Type B pancreatic cell (in vitro differentiated cells): ENCODE measurements at regions not wholly inside any gene's neighbourhood (a gene's known extent, or its start where the extent isn't known, plus 50 kb on each side); places are given as distances from the start of the nearest gene placed in this dataset.

Experiments
- DNase-seq: peaks from one replicate; pipeline ENCODE4 v3.0.0; 2021; ENCODE audit warnings: mixed read lengths; ENCODE audit not compliant: unreplicated experiment; ENCODE audit errors: extremely low spot score
- H3K27ac Mint-ChIP-seq: 2 replicates; pipeline ENCODE4 v1.8.0; 2021; ENCODE audit warnings: mild to moderate bottlenecking, mixed read lengths
- H3K27me3 Mint-ChIP-seq: 2 replicates; pipeline ENCODE4 v1.8.0; 2021; ENCODE audit warnings: mixed read lengths
- H3K36me3 Mint-ChIP-seq: 2 replicates; pipeline ENCODE4 v1.8.0; 2021; ENCODE audit warnings: mixed read lengths
- H3K4me1 Mint-ChIP-seq: one replicate; pipeline ENCODE4 v1.8.0; 2021; ENCODE audit warnings: mixed read lengths; ENCODE audit not compliant: unreplicated experiment
- H3K4me3 Mint-ChIP-seq: 2 replicates; pipeline ENCODE4 v1.8.0; 2021; ENCODE audit warnings: mild to moderate bottlenecking, mixed read lengths
- H3K9me3 Mint-ChIP-seq: 2 replicates; pipeline ENCODE4 v1.8.0; 2021; ENCODE audit warnings: mixed read lengths
- TF ChIP-seq, protein P1 (sequence below): fragments of 200-600 bp; sonication (generic); conservative IDR thresholded peaks from 2 replicates; pipeline ENCODE4 v1.5.0; 2021; ENCODE audit warnings: antibody characterized with exemption, mild to moderate bottlenecking

DNA sequence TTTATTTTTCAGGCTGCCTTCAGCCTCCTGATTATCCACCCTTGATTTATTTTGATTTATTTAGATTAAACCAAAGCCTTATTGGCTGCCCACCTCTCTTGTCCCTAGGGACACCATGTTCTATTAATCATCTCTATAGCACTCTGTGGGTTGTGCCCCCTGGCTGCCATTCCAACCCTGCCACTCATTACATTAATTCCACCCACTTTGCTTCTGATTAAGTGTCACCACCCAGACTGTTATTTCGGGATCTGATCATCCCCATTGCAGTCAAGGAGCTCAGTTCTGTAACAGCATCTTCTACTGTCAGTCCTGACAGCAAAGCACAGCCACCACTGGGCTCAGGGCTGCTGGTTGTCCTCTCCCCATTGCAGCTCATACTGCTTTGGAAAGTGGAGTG is 175.1 kb upstream of the DDX18 start:
- Mint-ChIP-seq H3K27ac (no peak overlapping the region), H3K36me3 (no peaks in the 10 kb centered on the region), H3K27me3 (peaks cover 4% of the 10 kb centered on the region), H3K4me1 (no peaks in the 10 kb centered on the region), H3K4me3 (no peak overlapping the region), H3K9me3 (peaks cover 6% of the 10 kb centered on the region)
- TF ChIP-seq, protein P1, sequence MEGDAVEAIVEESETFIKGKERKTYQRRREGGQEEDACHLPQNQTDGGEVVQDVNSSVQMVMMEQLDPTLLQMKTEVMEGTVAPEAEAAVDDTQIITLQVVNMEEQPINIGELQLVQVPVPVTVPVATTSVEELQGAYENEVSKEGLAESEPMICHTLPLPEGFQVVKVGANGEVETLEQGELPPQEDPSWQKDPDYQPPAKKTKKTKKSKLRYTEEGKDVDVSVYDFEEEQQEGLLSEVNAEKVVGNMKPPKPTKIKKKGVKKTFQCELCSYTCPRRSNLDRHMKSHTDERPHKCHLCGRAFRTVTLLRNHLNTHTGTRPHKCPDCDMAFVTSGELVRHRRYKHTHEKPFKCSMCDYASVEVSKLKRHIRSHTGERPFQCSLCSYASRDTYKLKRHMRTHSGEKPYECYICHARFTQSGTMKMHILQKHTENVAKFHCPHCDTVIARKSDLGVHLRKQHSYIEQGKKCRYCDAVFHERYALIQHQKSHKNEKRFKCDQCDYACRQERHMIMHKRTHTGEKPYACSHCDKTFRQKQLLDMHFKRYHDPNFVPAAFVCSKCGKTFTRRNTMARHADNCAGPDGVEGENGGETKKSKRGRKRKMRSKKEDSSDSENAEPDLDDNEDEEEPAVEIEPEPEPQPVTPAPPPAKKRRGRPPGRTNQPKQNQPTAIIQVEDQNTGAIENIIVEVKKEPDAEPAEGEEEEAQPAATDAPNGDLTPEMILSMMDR, result no peak
- DNase-seq, result no peak

DNA sequence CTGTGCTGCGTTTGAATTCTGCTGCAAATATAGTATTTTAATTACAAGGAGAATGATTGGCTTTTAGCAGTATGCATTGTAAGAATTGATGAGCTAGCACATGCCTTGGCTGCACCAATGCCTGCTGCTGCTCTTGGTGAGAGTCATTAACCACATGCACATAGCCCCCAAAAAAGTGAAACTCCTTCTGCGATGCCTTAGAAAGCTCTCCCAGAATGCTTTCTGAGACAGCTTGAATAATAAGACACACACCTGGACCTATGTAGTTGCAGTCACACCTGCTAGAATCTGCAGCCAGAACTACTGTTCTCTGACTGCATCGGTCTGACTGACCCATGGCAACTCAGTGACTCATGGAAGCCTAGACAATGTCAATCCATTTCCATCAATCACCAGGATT is 170.1 kb upstream of the DDX18 start:
- no peaks in the 10 kb centered on the region for H3K36me3 Mint-ChIP-seq
- no peaks in the 10 kb centered on the region for H3K9me3 Mint-ChIP-seq
- no peak for DNase-seq
- peaks cover 4% of the 10 kb centered on the region for H3K27me3 Mint-ChIP-seq
- no peak overlapping the region for H3K27ac Mint-ChIP-seq
- no peaks in the 10 kb centered on the region for H3K4me1 Mint-ChIP-seq
- H3K4me3 Mint-ChIP-seq, result no peak overlapping the region
- TF ChIP-seq, protein P1, result no peak

DNA sequence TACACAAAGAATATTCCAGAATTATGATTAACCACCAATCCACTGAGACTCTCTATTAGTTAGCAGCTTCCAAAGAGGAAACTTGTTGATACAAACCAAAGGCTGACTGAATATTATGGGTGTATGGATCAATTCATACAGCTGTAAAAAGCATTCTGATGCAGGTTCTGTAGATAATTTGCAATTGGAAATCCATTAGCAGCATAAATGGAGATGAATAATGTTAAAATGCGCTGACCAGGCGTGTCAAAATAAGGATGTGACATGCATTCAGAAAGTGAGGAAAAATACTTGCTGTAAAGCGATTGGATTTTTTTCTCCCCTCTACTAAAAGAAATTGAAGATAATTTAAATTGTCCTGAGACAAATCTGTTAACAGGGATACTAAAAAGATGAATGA is 169.0 kb upstream of the DDX18 start:
- Mint-ChIP-seq H3K36me3 (no peaks in the 10 kb centered on the region), H3K4me3 (no peak overlapping the region)

DNA sequence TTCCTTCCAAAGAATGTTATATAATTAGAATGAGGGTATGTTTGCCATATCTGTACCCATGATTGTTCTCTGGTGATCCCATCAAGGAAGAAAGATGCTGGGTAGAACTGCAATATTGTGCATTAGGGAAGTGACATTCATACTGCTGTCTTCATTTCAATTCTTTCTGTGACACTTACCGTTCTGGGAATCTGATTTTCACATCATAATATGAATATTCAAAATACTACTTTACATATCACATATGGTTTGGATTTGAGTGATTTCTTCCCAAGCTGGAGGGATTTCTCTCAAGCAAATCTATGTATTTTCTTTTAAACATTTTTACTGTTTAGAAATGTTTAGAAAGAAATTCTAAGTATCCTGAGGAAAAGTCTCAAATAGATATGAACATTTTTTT is 168.4 kb upstream of the DDX18 start:
- no peak overlapping the region for H3K27ac Mint-ChIP-seq
- H3K9me3 Mint-ChIP-seq, result no peaks in the 10 kb centered on the region
- no peak for DNase-seq
- no peaks in the 10 kb centered on the region for H3K4me1 Mint-ChIP-seq
- TF ChIP-seq, protein P1, result no peak
- peaks cover 4% of the 10 kb centered on the region for H3K27me3 Mint-ChIP-seq
- no peak overlapping the region for H3K4me3 Mint-ChIP-seq
- H3K36me3 Mint-ChIP-seq, result no peaks in the 10 kb centered on the region

More for the DNA sequence above, 169.0 kb upstream of the DDX18 start:
- DNase-seq, result no peak
- no peak overlapping the region for H3K27ac Mint-ChIP-seq
- H3K4me1 Mint-ChIP-seq, result no peaks in the 10 kb centered on the region
- no peaks in the 10 kb centered on the region for H3K9me3 Mint-ChIP-seq
- TF ChIP-seq, protein P1, result no peak
- H3K27me3 Mint-ChIP-seq, result peaks cover 4% of the 10 kb centered on the region

DNA sequence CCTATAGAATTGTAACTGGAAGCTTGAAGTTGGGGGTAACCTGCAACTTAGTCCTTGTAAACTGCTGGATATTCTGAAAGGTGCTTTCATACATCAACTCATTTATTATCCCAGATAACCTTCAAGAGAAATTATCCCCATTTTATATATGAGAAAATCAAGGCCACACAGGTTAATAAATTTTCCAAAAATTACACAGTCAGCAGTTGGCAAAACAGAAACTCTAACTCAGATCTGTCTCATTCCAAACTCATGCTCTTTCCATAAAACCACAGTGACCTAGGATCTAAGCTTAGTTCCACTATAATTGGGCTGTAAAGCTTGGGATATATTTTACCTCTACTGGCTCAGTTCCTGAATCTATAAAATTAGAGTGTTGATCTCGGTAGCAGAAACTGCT is 167.6 kb upstream of the DDX18 start:
- Mint-ChIP-seq H3K4me3 (no peak overlapping the region), H3K27ac (no peak overlapping the region), H3K27me3 (no peaks in the 10 kb centered on the region), H3K9me3 (no peaks in the 10 kb centered on the region), H3K36me3 (no peaks in the 10 kb centered on the region), H3K4me1 (no peaks in the 10 kb centered on the region)
- no peak for DNase-seq
- TF ChIP-seq, protein P1, result no peak

DNA sequence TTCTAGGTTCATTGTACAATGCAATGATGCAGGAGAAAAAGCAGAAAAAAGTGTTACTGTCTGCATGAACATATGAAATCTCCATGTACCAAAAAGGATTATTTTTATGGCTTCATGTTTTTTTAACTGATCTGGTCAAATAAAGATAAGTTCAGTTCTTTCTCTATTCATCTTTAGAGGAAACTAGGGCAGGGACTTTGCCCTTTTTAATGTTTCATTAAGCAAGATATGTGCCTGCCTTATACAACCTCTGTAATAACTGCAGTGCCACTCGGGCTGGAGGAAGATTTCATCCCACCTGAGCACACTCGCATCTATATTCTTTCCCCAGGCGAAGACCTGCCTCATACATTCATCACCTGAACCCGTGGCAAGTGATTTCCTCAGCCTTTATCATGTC is 157.9 kb upstream of the DDX18 start:
- no peak overlapping the region for H3K4me3 Mint-ChIP-seq
- no peak for DNase-seq
- H3K36me3 Mint-ChIP-seq, result no peaks in the 10 kb centered on the region
- TF ChIP-seq, protein P1, result no peak
- no peak overlapping the region for H3K27ac Mint-ChIP-seq
- H3K27me3 Mint-ChIP-seq, result peaks cover 5% of the 10 kb centered on the region
- peaks cover 9% of the 10 kb centered on the region for H3K4me1 Mint-ChIP-seq
- H3K9me3 Mint-ChIP-seq, result no peaks in the 10 kb centered on the region
